ENCODE measurements at regions not wholly inside any gene's neighbourhood (a gene's known extent, or its start where the extent isn't known, plus 50 kb on each side); places are given as distances from the start of the nearest gene placed in this dataset.

GRCh38 chr6:147664092-147664491 lies 155.6 kb downstream of the SAMD5 start:
- H3K27ac Mint-ChIP-seq, result no peak overlapping the region
- peaks cover 0 to 14% (median 2%) of the 10 kb centered on the region in 7 donors for H3K9me3 Mint-ChIP-seq
- Histone ChIP-seq H3K79me2 (ENCODE audit: insufficient read depth, low read length) (no peaks in the 10 kb centered on the region), H3K9me3 (replicated peaks in 1 of 2; ENCODE audit: control insufficient read depth in 1 of 2, insufficient read depth in 1 of 2, low read length in 2 of 2) (peaks cover 0 to 7% of the 10 kb centered on the region in 2 donors), H3K36me3 (replicated peaks in 1 of 2; ENCODE audit: control insufficient read depth in 1 of 2, insufficient read depth in 2 of 2, low read length in 2 of 2) (no peaks in the 10 kb centered on the region), H3K4me1 (ENCODE audit: control insufficient read depth in 1 of 2, insufficient read depth in 2 of 2, low read length in 2 of 2) (no peaks in the 10 kb centered on the region), H3K9ac (ENCODE audit: insufficient read depth, low read length, poor library complexity, severe bottlenecking) (no peak overlapping the region), H3K27ac (ENCODE audit: low read depth in 1 of 2, low read length in 2 of 2) (no peak overlapping the region), H3K27me3 (ENCODE audit: control insufficient read depth in 2 of 2, insufficient read depth in 2 of 2, low read length in 2 of 2) (no peaks in the 10 kb centered on the region), H2AFZ (ENCODE audit: insufficient read depth, low read depth, low read length, poor library complexity, severe bottlenecking) (no peak overlapping the region), H3K4me2 (replicated peaks; ENCODE audit: extremely low read depth, low read length, poor library complexity, severe bottlenecking) (no peak overlapping the region), H4K20me1 (ENCODE audit: insufficient read depth, low read length) (no peaks in the 10 kb centered on the region), H3K4me3 (replicated peaks in 1 of 3; ENCODE audit: low read depth in 2 of 3, low read length in 3 of 3) (no peak overlapping the region)
- no peak for DNase-seq
- TF ChIP-seq CTCF (IDR thresholded peaks at IDR 0.05), result no peak
- H3K36me3 Mint-ChIP-seq, result no peaks in the 10 kb centered on the region
- H3K4me3 Mint-ChIP-seq, result no peak overlapping the region
- WGBS (ENCODE audit: insufficient coverage), result no CpG with 5 or more reads among the region's 2 CpGs
- peaks cover 0 to 2% (median 1%) of the 10 kb centered on the region in 3 donors for H3K27me3 Mint-ChIP-seq (ENCODE audit: low read depth in 3 of 3)
- intact Hi-C loops (cut with micrococcal nuclease), result no loop called here
- H3K4me1 Mint-ChIP-seq, result no peaks in the 10 kb centered on the region

GRCh38 chr6:147666255-147666654 lies 157.8 kb downstream of the SAMD5 start:
- TF ChIP-seq CTCF (IDR thresholded peaks at IDR 0.05), result no peak
- no peak overlapping the region for H3K9ac ChIP-seq (ENCODE audit: insufficient read depth, low read length, poor library complexity, severe bottlenecking)
- Mint-ChIP-seq H3K4me1 (no peaks in the 10 kb centered on the region), H3K36me3 (no peaks in the 10 kb centered on the region), H3K27ac (no peak overlapping the region), H3K27me3 (ENCODE audit: low read depth in 3 of 3) (peaks cover 0 to 2% (median 1%) of the 10 kb centered on the region in 3 donors), H3K4me3 (no peak overlapping the region), H3K9me3 (peaks cover 0 to 19% (median 5%) of the 10 kb centered on the region in 7 donors)
- no peaks in the 10 kb centered on the region for H3K27me3 ChIP-seq (ENCODE audit: control insufficient read depth in 2 of 2, insufficient read depth in 2 of 2, low read length in 2 of 2)
- no peaks in the 10 kb centered on the region for H3K4me1 ChIP-seq (ENCODE audit: control insufficient read depth in 1 of 2, insufficient read depth in 2 of 2, low read length in 2 of 2)
- H3K9me3 ChIP-seq (replicated peaks in 1 of 2; ENCODE audit: control insufficient read depth in 1 of 2, insufficient read depth in 1 of 2, low read length in 2 of 2), result peaks cover 0 to 11% of the 10 kb centered on the region in 2 donors
- H3K4me3 ChIP-seq (replicated peaks in 1 of 3; ENCODE audit: low read depth in 2 of 3, low read length in 3 of 3), result no peak overlapping the region
- DNase-seq, result no peak
- intact Hi-C loops (cut with micrococcal nuclease), result no loop called here
- no peaks in the 10 kb centered on the region for H4K20me1 ChIP-seq (ENCODE audit: insufficient read depth, low read length)
- no peak overlapping the region for H2AFZ ChIP-seq (ENCODE audit: insufficient read depth, low read depth, low read length, poor library complexity, severe bottlenecking)
- no peaks in the 10 kb centered on the region for H3K79me2 ChIP-seq (ENCODE audit: insufficient read depth, low read length)
- WGBS (ENCODE audit: insufficient coverage), result 67% methylated on average over 3 of the region's 4 CpGs
- H3K4me2 ChIP-seq (replicated peaks; ENCODE audit: extremely low read depth, low read length, poor library complexity, severe bottlenecking), result no peak overlapping the region
- H3K27ac ChIP-seq (ENCODE audit: low read depth in 1 of 2, low read length in 2 of 2), result no peak overlapping the region
- no peaks in the 10 kb centered on the region for H3K36me3 ChIP-seq (replicated peaks in 1 of 2; ENCODE audit: control insufficient read depth in 1 of 2, insufficient read depth in 2 of 2, low read length in 2 of 2)
